ENCODE measurements at regions not wholly inside any gene's neighbourhood (a gene's known extent, or its start where the extent isn't known, plus 50 kb on each side); places are given as distances from the start of the nearest gene placed in this dataset.

DNA sequence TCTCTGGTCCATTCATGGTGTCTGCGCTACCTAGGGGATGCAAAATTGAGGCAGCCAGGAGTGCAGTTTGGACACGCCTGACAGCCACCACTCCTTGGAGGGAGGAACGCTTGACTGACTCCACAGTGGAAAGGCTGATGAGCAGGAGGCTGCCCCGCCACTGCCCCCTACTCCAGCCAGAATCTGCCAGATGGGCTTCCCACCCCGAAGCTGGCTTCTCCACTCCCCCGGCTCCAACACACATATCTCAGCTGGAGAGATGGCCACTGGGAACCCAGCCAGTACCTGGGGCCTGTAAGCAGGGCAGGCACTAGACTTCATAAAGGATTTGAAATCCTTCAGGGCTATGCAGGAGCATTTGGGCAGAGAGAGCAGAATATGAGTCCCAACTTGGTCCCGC lies 51.4 kb upstream of the BLCAP start:
- BruUV-seq (replicated peaks): no TSS peak
- FAIRE-seq (no peak), DNase-seq (ENCODE audit: low read depth, low spot score) (no peak)
- Histone ChIP-seq H3K4me1 (ENCODE audit: control insufficient read depth, extremely low read depth, insufficient read depth, low read length) (no peaks in the 10 kb centered on the region), H3K4me3 (replicated peaks in 1 of 3; ENCODE audit: insufficient read depth in 1 of 3, low read depth in 1 of 3, low read length in 3 of 3) (no peak overlapping the region), H2AFZ (ENCODE audit: low read depth, low read length) (no peak overlapping the region), H3K36me3 (ENCODE audit: control insufficient read depth in 2 of 2, extremely low read depth in 1 of 2, insufficient read depth in 2 of 2, low read length in 2 of 2) (no peaks in the 10 kb centered on the region), H3K9me1 (replicated peaks; ENCODE audit: control insufficient read depth, extremely low read depth, insufficient read depth, low read length) (no peaks in the 10 kb centered on the region), H3K79me2 (ENCODE audit: control insufficient read depth, insufficient read depth, low read length) (no peaks in the 10 kb centered on the region), H4K20me1 (replicated peaks; ENCODE audit: control insufficient read depth, extremely low read depth, insufficient read depth, low read length) (no peaks in the 10 kb centered on the region), H3K27me3 (ENCODE audit: control insufficient read depth in 2 of 2, insufficient read depth in 2 of 2, low read length in 2 of 2) (peaks cover 0 to 2% of the 10 kb centered on the region in 2 experiments), H3K9me3 (replicated peaks; ENCODE audit: control insufficient read depth, insufficient read depth, low read length) (no peaks in the 10 kb centered on the region), H3K4me2 (ENCODE audit: insufficient read depth, low read length) (no peak overlapping the region), H3K27ac (ENCODE audit: insufficient read depth, low read depth, low read length) (no peak overlapping the region), H3K9ac (replicated peaks; ENCODE audit: extremely low read depth, insufficient read depth, low read length) (no peak overlapping the region)
- POLR2A ChIA-PET: no interaction called here
- TF ChIP-seq POLR2AphosphoS5 (IDR thresholded peaks at IDR 0.05; ENCODE audit: insufficient read depth, low read depth, low read length) (no peak), FOS (IDR thresholded peaks at IDR 0.05; ENCODE audit: borderline replicate concordance, insufficient read depth, low read length) (no peak), POLR2A (IDR thresholded peaks at IDR 0.05; ENCODE audit: low read depth, low read length) (no peak), GATA2 (IDR thresholded peaks at IDR 0.05; ENCODE audit: insufficient read depth, insufficient read length, low read depth, low read length) (no peak), EZH2 (IDR thresholded peaks at IDR 0.05; ENCODE audit: borderline replicate concordance, low read depth, low read length, severe bottlenecking) (no peak), JUN (IDR thresholded peaks at IDR 0.05; ENCODE audit: borderline replicate concordance, insufficient read depth, insufficient read length, low read depth) (no peak), MYC (IDR thresholded peaks at IDR 0.05; ENCODE audit: low read depth, low read length) (no peak)
- TF ChIP-seq, protein P1, sequence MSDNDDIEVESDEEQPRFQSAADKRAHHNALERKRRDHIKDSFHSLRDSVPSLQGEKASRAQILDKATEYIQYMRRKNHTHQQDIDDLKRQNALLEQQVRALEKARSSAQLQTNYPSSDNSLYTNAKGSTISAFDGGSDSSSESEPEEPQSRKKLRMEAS (IDR thresholded peaks at IDR 0.05; ENCODE audit: insufficient read depth, insufficient read length): no peak
- TF ChIP-seq, protein P2, sequence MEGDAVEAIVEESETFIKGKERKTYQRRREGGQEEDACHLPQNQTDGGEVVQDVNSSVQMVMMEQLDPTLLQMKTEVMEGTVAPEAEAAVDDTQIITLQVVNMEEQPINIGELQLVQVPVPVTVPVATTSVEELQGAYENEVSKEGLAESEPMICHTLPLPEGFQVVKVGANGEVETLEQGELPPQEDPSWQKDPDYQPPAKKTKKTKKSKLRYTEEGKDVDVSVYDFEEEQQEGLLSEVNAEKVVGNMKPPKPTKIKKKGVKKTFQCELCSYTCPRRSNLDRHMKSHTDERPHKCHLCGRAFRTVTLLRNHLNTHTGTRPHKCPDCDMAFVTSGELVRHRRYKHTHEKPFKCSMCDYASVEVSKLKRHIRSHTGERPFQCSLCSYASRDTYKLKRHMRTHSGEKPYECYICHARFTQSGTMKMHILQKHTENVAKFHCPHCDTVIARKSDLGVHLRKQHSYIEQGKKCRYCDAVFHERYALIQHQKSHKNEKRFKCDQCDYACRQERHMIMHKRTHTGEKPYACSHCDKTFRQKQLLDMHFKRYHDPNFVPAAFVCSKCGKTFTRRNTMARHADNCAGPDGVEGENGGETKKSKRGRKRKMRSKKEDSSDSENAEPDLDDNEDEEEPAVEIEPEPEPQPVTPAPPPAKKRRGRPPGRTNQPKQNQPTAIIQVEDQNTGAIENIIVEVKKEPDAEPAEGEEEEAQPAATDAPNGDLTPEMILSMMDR (IDR thresholded peaks at IDR 0.05; ENCODE audit: extremely low read depth in 1 of 2, insufficient read depth in 1 of 2, low read depth in 1 of 2, low read length in 2 of 2): no peak
- dilution Hi-C loops (cut with MboI; ENCODE audit: extremely low pct_ligation_motif_present, low sequenced_read_pairs): no loop called here
- intact Hi-C loops (cut with micrococcal nuclease): loop anchor here (10.0 kb wide), 1 partner anchor 904 kb away; no protein-coding TSS in a partner anchor
- CTCF ChIA-PET: no interaction called here
